ENCODE measurements at regions not wholly inside any gene's neighbourhood (a gene's known extent, or its start where the extent isn't known, plus 50 kb on each side); places are given as distances from the start of the nearest gene placed in this dataset.

DNA sequence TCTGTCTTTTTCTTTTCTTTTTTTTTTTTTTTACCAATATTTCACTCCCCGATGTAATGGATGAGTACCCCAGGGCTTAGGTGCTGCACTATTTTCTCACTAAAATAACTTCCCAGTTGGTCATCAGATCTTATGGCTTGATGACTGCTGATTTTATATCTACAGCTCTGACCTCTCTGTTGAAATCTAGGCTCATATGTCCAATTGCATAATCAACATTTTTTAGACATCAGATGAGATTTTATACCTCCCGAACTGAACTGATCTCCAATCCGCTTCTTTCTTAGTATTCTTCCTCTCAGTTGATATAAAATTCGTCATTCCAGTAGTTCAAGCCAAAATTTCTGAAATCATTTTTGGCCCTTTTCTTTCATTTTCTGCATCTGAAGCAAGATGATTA, 1236.5 kb downstream of the SLC16A7 start:
- no peaks in the 10 kb centered on the region for H3K9me3 Mint-ChIP-seq
- H3K27ac Mint-ChIP-seq = no peak overlapping the region
- no peak for DNase-seq
- no peaks in the 10 kb centered on the region for H3K36me3 Mint-ChIP-seq
- H3K27me3 Mint-ChIP-seq = no peaks in the 10 kb centered on the region
- CTCF ChIA-PET = no interaction called here
- H3K4me1 Mint-ChIP-seq = no peaks in the 10 kb centered on the region
- no peak overlapping the region for H3K4me3 Mint-ChIP-seq

DNA sequence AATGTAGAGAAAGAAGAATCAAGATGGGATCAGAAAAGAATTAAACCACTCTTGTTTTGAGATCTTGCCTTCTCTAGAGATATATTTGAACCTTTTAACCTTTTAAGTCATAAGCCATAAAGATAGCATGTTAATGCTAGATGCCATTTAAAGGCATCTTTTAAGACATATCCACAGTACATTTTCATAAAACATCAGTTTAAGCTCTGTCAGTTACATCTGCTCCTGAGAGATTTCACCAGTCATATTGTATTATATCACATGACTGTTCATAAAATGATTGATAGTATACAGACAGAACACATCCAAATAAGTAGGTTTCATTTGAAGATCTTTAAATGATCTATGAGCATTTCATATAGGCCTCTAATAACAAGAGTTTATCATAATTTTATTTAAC, 1238.5 kb downstream of the SLC16A7 start:
- CTCF ChIA-PET = no interaction called here
- H3K4me3 Mint-ChIP-seq = no peak overlapping the region
- no peak overlapping the region for H3K27ac Mint-ChIP-seq
- no peaks in the 10 kb centered on the region for H3K9me3 Mint-ChIP-seq
- H3K27me3 Mint-ChIP-seq = no peaks in the 10 kb centered on the region
- H3K4me1 Mint-ChIP-seq = no peaks in the 10 kb centered on the region
- DNase-seq = no peak
- H3K36me3 Mint-ChIP-seq = no peaks in the 10 kb centered on the region

DNA sequence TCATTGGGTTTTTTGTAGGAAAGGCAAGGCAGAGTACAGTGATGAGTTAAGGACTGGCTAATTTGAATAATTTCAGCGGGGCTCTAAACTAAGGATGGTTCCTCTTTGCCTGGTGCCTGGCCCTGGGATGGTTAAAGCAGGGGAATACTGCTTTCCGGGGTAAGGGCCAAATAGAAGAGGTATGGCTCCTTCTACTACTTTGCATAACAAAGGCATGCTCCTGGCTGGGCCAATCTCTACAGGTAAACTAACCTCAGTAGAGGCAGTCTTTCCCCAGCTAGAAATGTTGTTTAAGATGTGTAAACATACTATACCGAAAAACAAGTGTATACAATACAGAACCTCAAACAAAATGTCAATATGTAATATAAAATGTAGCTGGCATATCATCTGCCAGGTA, 1239.0 kb downstream of the SLC16A7 start:
- Mint-ChIP-seq H3K27me3 (no peaks in the 10 kb centered on the region), H3K9me3 (no peaks in the 10 kb centered on the region), H3K36me3 (no peaks in the 10 kb centered on the region), H3K4me3 (no peak overlapping the region), H3K4me1 (no peaks in the 10 kb centered on the region), H3K27ac (no peak overlapping the region)
- DNase-seq = no peak
- CTCF ChIA-PET = no interaction called here

DNA sequence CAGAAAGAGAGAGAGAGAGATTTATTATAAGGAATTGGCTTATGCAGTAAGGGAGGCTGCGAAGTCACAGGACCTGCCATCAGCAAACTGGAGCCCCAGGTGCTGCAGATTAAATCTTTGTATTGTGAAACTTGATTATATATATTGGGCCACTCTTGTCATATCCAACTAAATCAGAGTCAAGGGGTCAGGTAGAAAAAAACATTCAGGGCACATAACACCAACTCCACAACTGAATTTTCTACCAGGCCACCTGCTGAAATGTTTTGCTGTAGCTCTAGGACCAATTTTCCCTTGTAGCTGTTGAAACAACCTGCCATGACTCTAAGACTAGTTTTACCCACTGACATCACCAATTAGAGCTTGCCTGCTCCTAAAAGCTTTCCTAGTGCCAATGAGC, 1240.8 kb downstream of the SLC16A7 start:
- no peak overlapping the region for H3K4me3 Mint-ChIP-seq
- H3K27me3 Mint-ChIP-seq = no peaks in the 10 kb centered on the region
- no peak for DNase-seq
- H3K9me3 Mint-ChIP-seq = no peaks in the 10 kb centered on the region
- CTCF ChIA-PET = no interaction called here
- H3K27ac Mint-ChIP-seq = no peak overlapping the region
- no peaks in the 10 kb centered on the region for H3K4me1 Mint-ChIP-seq
- H3K36me3 Mint-ChIP-seq = no peaks in the 10 kb centered on the region

DNA sequence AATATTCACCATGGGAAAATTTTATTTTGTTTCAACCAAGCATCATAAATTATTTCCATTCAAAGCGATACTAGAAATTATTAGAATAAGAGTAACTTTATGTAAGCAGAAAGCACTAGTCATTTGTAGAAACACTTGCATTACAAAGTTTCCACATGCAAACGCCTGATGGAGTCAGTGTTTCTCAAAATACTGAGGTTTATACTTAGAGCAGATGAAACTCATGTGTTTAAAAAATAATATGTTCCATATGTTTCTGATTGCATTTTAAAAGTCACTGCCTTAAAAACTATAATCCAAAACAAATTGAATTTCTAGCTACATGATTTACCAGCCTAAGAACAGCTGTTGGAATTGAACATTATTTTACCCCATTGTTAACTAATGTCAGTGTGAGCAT, 1246.4 kb downstream of the SLC16A7 start:
- H3K9me3 Mint-ChIP-seq = no peaks in the 10 kb centered on the region
- no peak overlapping the region for H3K27ac Mint-ChIP-seq

DNA sequence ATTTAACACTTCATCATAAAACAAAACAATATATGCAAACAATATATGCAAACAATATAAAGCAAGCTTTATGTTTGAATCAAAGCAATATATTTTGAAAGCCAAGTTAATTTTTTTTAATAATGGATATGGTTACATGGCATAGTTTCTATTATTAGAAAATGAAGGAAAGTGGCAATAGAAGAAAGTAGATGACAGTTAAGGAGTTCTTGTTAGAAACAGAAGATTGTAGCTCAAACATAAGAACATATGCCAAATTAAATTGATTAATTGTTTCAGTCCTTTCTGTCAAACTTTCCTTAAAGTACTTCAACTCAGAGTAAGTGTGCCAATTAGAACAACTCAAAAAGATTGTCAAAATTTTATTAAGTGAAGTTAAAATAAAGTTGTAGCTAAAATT, 1248.3 kb downstream of the SLC16A7 start:
- no peak overlapping the region for H3K4me3 Mint-ChIP-seq
- no peak overlapping the region for H3K27ac Mint-ChIP-seq
- H3K27me3 Mint-ChIP-seq = no peaks in the 10 kb centered on the region
- DNase-seq = no peak
- no peaks in the 10 kb centered on the region for H3K4me1 Mint-ChIP-seq
- no peaks in the 10 kb centered on the region for H3K9me3 Mint-ChIP-seq
- H3K36me3 Mint-ChIP-seq = no peaks in the 10 kb centered on the region
- CTCF ChIA-PET = no interaction called here

More for the DNA sequence above, 1246.4 kb downstream of the SLC16A7 start:
- Mint-ChIP-seq H3K4me1 (no peaks in the 10 kb centered on the region), H3K27me3 (no peaks in the 10 kb centered on the region), H3K36me3 (no peaks in the 10 kb centered on the region), H3K4me3 (no peak overlapping the region)
- no peak for DNase-seq
- CTCF ChIA-PET = no interaction called here

DNA sequence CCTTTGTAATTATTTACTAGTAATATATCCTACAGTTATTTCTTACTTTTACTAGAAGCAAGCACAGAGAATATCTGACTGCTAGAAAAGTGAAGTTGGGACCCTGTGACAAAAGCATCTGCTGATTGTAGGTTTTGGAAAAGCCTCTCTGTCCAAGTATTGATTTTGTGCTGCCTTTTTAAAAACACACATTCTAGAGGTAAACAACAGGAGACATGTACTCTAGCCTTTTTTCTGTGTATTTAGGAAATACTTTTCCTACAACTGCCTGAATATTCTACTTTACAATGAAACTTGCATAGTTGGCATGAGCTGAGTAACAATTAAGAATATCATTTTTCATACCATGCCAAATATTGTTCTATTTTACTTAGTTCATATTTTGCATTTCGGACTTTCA, 1249.0 kb downstream of the SLC16A7 start:
- no peak for DNase-seq
- Mint-ChIP-seq H3K4me1 (no peaks in the 10 kb centered on the region), H3K27ac (no peak overlapping the region), H3K4me3 (no peak overlapping the region), H3K9me3 (no peaks in the 10 kb centered on the region), H3K27me3 (no peaks in the 10 kb centered on the region), H3K36me3 (no peaks in the 10 kb centered on the region)
- CTCF ChIA-PET = no interaction called here

DNA sequence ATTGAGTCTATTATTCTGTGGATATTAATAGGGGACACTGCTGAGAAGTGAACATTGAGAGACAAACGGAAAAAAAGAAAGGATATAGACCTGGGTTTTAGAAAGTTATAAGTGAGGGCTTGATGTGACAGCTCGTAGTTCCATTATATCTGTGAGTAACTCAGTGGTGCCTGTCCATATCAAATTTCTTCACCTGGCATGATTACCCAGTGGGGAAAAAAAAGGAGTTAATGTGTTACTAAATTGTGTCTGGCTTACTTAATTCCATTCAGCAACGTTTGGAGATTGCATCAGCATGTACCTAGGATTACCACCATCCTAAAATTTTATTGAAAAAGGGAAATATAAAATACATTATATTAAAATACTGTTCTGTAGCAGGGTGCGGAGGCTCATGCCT, 1249.9 kb downstream of the SLC16A7 start:
- DNase-seq = no peak
- H3K4me1 Mint-ChIP-seq = no peaks in the 10 kb centered on the region
- no peak overlapping the region for H3K27ac Mint-ChIP-seq
- no peak overlapping the region for H3K4me3 Mint-ChIP-seq
- H3K36me3 Mint-ChIP-seq = no peaks in the 10 kb centered on the region
- H3K27me3 Mint-ChIP-seq = no peaks in the 10 kb centered on the region
- peaks cover 2% of the 10 kb centered on the region for H3K9me3 Mint-ChIP-seq
- CTCF ChIA-PET = no interaction called here

DNA sequence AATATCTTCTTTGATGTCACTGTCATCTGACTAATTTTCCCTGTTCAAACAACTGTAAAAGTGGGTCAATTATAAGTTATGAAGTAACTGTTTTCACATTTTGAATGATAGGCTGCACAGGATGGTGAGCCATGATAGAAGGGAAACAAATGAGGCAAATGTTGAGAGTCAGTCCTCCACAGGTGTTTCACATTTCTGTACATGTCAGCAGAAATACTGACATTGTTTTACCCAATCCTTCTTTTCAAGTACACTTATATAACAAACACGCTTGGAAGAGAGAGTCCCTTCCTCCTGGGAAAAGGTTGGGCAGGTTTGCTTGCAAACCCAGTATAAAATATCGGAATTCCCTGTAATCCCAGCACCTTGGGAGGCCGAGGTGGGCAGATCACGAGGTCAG, 1251.5 kb downstream of the SLC16A7 start:
- CTCF ChIA-PET = no interaction called here
- Mint-ChIP-seq H3K9me3 (peaks cover 5% of the 10 kb centered on the region), H3K27me3 (no peaks in the 10 kb centered on the region), H3K27ac (no peak overlapping the region), H3K36me3 (no peaks in the 10 kb centered on the region), H3K4me1 (no peaks in the 10 kb centered on the region), H3K4me3 (no peak overlapping the region)
- DNase-seq = no peak

DNA sequence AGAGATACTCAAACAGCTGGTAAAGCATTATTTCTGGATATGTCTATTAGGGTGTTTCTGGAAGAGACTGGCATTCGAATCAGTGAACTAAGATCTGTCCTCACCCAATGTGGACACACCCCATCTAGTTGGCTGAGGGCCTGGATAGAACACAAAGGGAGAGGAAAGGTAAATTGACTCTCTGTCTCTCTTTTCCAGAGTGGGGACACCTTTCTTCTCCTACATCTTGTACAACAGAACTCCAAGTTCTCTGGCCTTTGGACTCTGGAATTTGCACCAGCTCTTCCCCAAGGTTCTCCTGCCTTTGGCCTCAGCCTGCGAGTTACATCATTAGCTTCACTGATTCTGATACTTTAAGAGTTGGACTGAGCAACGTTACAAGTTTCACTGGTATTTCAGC, 1253.9 kb downstream of the SLC16A7 start:
- H3K4me1 Mint-ChIP-seq = no peaks in the 10 kb centered on the region
- no peaks in the 10 kb centered on the region for H3K36me3 Mint-ChIP-seq
- H3K27ac Mint-ChIP-seq = no peak overlapping the region

DNA sequence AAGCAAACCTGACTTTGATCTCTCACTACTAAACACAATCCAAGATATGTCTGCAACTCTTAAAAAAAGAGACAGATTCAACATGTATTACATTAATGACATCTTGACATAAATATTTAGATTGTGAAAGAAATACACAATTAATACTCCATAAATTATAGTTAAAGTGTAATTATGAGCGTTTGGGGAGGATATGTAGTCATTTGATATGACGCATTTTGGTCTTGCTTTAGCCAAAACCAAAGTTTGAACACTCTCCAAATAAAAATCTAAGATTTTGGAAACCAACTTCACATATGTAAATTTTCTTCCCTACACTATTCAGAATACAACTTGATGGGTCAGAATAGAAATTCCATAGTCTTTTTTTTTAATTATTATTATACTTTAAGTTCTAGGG, 1257.6 kb downstream of the SLC16A7 start:
- Mint-ChIP-seq H3K27me3 (no peaks in the 10 kb centered on the region), H3K9me3 (peaks cover 5% of the 10 kb centered on the region), H3K27ac (no peak overlapping the region), H3K4me1 (no peaks in the 10 kb centered on the region), H3K4me3 (no peak overlapping the region), H3K36me3 (no peaks in the 10 kb centered on the region)
- CTCF ChIA-PET = no interaction called here
- DNase-seq = no peak

More for the DNA sequence above, 1253.9 kb downstream of the SLC16A7 start:
- CTCF ChIA-PET = no interaction called here
- DNase-seq = no peak
- no peak overlapping the region for H3K4me3 Mint-ChIP-seq
- no peaks in the 10 kb centered on the region for H3K27me3 Mint-ChIP-seq
- H3K9me3 Mint-ChIP-seq = peaks cover 5% of the 10 kb centered on the region

DNA sequence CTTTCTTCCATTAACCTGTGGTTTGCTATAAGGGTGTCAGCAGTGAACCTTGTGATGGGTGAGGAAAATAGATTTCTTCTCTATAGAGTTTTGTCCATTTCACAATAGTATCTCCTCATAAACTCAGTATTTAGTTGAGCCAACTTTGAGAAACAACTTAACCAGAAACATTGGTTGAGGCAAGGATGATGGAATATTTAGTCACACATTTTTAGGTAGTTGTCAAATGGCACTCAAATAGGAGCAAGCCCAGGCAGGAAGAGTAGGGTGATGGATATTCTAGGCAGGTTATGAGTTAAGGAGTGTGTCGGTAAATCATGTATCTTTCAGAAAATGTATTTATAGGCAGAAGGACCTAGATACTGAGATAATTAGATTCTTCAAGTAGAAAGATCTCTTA, 1267.6 kb downstream of the SLC16A7 start:
- peak overlapping the region; percentile 16 for H3K27ac Mint-ChIP-seq
- H3K4me1 Mint-ChIP-seq = no peaks in the 10 kb centered on the region
- DNase-seq = no peak
- CTCF ChIA-PET = no interaction called here
- no peaks in the 10 kb centered on the region for H3K27me3 Mint-ChIP-seq
- peaks cover 6% of the 10 kb centered on the region for H3K9me3 Mint-ChIP-seq
- H3K4me3 Mint-ChIP-seq = no peak overlapping the region
- H3K36me3 Mint-ChIP-seq = no peaks in the 10 kb centered on the region

DNA sequence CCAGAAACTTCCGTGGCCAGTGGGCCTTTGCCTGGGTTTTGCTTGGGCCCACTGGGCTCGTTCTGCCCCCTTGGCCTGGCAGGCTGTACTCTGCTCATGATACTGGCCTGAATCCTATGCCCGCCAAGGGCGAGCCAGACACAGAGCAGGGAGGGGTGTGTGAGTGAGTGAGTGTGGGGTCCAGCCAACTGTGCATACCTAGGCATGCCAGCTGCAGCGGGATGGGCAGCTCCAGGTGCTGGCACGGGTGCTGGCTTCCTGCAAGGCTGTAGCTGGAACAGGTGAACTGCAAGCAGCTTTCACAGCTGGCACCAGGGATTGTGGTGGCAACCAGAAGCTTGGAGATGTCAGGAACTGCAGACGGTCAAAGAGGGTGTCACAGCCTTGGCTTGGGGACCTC, 1276.4 kb downstream of the SLC16A7 start:
- H3K4me1 Mint-ChIP-seq = no peaks in the 10 kb centered on the region
- no peak overlapping the region for H3K4me3 Mint-ChIP-seq
- DNase-seq = no peak
- no peaks in the 10 kb centered on the region for H3K36me3 Mint-ChIP-seq
- peaks cover 6% of the 10 kb centered on the region for H3K9me3 Mint-ChIP-seq
- H3K27ac Mint-ChIP-seq = no peak overlapping the region
- CTCF ChIA-PET = no interaction called here
- H3K27me3 Mint-ChIP-seq = no peaks in the 10 kb centered on the region

DNA sequence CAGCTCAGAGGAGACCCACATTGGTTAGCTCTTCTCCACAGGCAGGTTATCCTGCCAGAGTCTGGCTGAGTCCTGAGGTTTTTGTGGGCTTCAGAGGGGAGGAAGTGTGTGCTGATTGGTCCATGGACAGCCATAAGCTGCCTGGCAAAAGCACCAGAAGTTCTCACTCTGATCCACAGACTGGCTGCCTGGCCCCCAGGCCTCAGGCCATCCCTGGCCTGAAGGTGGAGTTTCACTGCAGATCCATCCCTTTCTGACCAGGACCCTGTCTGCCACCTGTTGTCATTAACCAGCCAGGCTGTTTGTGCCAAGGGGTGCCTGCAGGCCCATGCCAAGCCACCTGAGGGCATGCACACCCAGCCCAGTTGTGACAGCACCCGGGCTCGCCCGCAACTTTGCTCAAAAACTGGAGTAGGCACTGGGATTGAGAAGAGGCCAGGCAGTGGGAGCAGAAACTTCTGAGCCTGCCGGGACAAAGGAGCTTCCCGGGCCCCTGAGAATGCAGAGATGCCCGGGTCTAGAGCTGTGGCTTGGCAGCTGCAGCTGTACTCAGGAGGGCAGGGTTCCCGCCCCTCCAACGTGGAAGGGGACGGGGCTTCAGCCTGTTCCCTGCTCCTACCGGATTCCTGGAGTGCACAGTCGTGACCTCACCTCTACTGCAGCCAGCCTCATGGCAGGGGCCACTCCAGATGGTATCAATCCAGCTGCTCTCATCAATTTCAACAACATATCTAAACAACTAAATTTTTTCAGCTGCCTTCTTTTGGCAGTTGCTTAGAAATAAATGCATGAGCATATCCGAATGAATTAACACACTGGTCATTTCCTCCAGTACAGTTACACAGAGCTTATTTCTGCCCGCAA, 1277.3 kb downstream of the SLC16A7 start:
- no peak for DNase-seq

DNA sequence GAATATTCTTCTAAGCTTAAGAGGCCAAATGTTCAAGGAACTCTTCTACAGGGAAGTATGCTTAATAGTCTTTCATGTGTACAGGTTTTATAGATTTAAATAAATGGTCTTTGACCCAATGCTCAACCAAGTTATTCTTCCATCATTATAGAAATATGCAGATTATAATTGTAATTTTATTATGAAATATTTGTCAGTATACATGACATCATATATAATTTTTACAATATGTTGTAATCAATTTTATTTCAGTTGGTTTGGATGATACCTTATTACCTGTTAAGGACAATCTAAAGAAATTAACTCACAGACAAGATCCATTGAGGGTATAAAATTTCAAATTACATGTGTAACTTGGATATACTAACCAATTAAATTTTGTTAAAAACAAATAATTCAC, 1278.3 kb downstream of the SLC16A7 start:
- Mint-ChIP-seq H3K4me3 (no peak overlapping the region), H3K27me3 (no peaks in the 10 kb centered on the region), H3K36me3 (no peaks in the 10 kb centered on the region), H3K27ac (no peak overlapping the region), H3K9me3 (peaks cover 6% of the 10 kb centered on the region), H3K4me1 (no peaks in the 10 kb centered on the region)
- no peak for DNase-seq
- CTCF ChIA-PET = no interaction called here

More for the DNA sequence above, 1277.3 kb downstream of the SLC16A7 start:
- no peaks in the 10 kb centered on the region for H3K36me3 Mint-ChIP-seq
- H3K9me3 Mint-ChIP-seq = peaks cover 6% of the 10 kb centered on the region
- no peaks in the 10 kb centered on the region for H3K27me3 Mint-ChIP-seq
- no peak overlapping the region for H3K4me3 Mint-ChIP-seq
- CTCF ChIA-PET = no interaction called here
- H3K27ac Mint-ChIP-seq = no peak overlapping the region
- no peaks in the 10 kb centered on the region for H3K4me1 Mint-ChIP-seq
